ENCODE measurements at regions not wholly inside any gene's neighbourhood (a gene's known extent, or its start where the extent isn't known, plus 50 kb on each side); places are given as distances from the start of the nearest gene placed in this dataset.

GRCh38 chr2:3951131-3951954, 248.0 kb downstream of the DCDC2C start:
- Histone ChIP-seq H3K27ac (ENCODE audit: low read length) (no peak overlapping the region), H3K4me1 (ENCODE audit: insufficient read depth, low read length) (no peaks in the 10 kb centered on the region), H4K20me1 (ENCODE audit: insufficient read depth, low read length) (no peaks in the 10 kb centered on the region), H3K4me3 (ENCODE audit: low read depth in 1 of 2, low read length in 2 of 2) (no peak overlapping the region), H3K79me2 (ENCODE audit: insufficient read depth, low read length) (no peaks in the 10 kb centered on the region), H3K9me3 (ENCODE audit: insufficient read depth, low read length, severe bottlenecking) (peaks cover 9% of the 10 kb centered on the region), H3K9ac (ENCODE audit: low read depth, low read length) (no peak overlapping the region), H2AFZ (ENCODE audit: low read depth, low read length) (no peak overlapping the region), H3K27me3 (ENCODE audit: insufficient read depth, low read length, poor library complexity) (no peaks in the 10 kb centered on the region), H3K4me2 (ENCODE audit: insufficient read depth, low read length) (no peak overlapping the region), H3K36me3 (ENCODE audit: insufficient read depth, low read length) (no peaks in the 10 kb centered on the region)
- TF ChIP-seq EZH2 (IDR thresholded peaks at IDR 0.05; ENCODE audit: borderline replicate concordance, low read depth, low read length, severe bottlenecking), result no peak
- TF ChIP-seq, protein P1, sequence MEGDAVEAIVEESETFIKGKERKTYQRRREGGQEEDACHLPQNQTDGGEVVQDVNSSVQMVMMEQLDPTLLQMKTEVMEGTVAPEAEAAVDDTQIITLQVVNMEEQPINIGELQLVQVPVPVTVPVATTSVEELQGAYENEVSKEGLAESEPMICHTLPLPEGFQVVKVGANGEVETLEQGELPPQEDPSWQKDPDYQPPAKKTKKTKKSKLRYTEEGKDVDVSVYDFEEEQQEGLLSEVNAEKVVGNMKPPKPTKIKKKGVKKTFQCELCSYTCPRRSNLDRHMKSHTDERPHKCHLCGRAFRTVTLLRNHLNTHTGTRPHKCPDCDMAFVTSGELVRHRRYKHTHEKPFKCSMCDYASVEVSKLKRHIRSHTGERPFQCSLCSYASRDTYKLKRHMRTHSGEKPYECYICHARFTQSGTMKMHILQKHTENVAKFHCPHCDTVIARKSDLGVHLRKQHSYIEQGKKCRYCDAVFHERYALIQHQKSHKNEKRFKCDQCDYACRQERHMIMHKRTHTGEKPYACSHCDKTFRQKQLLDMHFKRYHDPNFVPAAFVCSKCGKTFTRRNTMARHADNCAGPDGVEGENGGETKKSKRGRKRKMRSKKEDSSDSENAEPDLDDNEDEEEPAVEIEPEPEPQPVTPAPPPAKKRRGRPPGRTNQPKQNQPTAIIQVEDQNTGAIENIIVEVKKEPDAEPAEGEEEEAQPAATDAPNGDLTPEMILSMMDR (IDR thresholded peaks at IDR 0.05; ENCODE audit: borderline replicate concordance, extremely low read depth, low read length, poor library complexity, severe bottlenecking), result no peak
- DNase-seq, result no peak
- no peak for ATAC-seq (ENCODE audit: insufficient read depth, low read depth)

DNA sequence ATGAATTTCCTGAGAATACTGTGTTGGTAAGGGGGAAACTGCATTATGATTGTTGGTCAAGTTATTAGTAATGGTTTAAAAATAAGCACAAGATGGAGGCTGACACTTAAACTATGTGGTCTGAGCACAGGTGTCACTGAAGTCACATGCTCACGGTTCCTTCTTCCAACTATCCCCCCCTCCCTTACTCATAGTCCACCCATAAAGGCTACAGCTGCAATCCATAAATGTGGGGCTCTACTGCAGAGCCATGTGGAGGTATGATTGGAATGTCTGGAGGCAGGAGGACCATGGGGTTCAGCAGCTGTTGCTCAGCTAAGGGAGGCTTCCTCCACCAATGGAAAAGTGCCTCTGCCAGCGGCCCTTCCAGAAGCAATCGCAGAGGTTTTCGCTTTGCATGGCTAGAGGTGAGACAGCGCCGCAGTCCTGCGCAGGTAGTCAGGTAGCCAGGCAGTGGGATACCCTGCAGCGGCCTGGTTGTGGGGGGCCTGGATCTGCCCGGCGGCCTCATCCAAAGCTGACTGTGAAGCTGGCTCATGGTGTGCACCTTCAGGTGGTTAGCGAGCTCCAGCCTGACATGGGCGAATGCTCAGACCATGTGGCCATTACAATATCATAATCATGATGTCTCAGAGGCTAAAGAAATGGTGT, 249.6 kb downstream of the DCDC2C start:
- H3K27me3 ChIP-seq (ENCODE audit: insufficient read depth, low read length, poor library complexity), result no peaks in the 10 kb centered on the region
- no peak for DNase-seq

DNA sequence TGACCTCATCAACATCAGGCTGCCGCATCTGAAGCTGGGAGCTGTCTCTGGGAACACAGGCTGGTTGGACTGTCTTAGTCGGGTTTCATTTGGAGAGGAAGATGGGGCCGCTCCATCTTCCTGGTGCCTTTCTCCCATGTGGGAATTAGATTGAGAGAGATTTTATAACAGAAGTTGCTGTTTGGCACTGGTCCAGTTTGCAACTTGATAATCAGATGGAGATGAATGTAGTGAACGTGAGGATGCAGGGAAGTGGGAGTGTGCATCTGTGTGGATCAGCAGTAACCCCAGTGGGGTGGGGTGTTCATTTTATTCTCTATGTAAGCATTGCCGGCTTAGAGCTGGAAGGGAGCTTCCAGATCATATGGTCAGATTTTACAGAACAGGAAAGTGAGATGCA, 250.9 kb downstream of the DCDC2C start:
- DNase-seq (no peak), ATAC-seq (ENCODE audit: insufficient read depth, low read depth) (no peak)
- H3K79me2 ChIP-seq (ENCODE audit: insufficient read depth, low read length), result no peaks in the 10 kb centered on the region
- H3K36me3 ChIP-seq (ENCODE audit: insufficient read depth, low read length), result no peaks in the 10 kb centered on the region
- H4K20me1 ChIP-seq (ENCODE audit: insufficient read depth, low read length), result no peaks in the 10 kb centered on the region
- no peak overlapping the region for H3K4me3 ChIP-seq (ENCODE audit: low read depth in 1 of 2, low read length in 2 of 2)
- no peak overlapping the region for H3K9ac ChIP-seq (ENCODE audit: low read depth, low read length)
- no peaks in the 10 kb centered on the region for H3K4me1 ChIP-seq (ENCODE audit: insufficient read depth, low read length)
- H3K27ac ChIP-seq (ENCODE audit: low read length), result no peak overlapping the region
- no peak overlapping the region for H3K4me2 ChIP-seq (ENCODE audit: insufficient read depth, low read length)
- no peaks in the 10 kb centered on the region for H3K27me3 ChIP-seq (ENCODE audit: insufficient read depth, low read length, poor library complexity)
- peaks cover 9% of the 10 kb centered on the region for H3K9me3 ChIP-seq (ENCODE audit: insufficient read depth, low read length, severe bottlenecking)
- H2AFZ ChIP-seq (ENCODE audit: low read depth, low read length), result no peak overlapping the region
- TF ChIP-seq, protein P1 (IDR thresholded peaks at IDR 0.05; ENCODE audit: borderline replicate concordance, extremely low read depth, low read length, poor library complexity, severe bottlenecking), result no peak

More for the DNA sequence above, 249.6 kb downstream of the DCDC2C start:
- Histone ChIP-seq H4K20me1 (ENCODE audit: insufficient read depth, low read length) (no peaks in the 10 kb centered on the region), H3K4me3 (ENCODE audit: low read depth in 1 of 2, low read length in 2 of 2) (no peak overlapping the region), H3K9ac (ENCODE audit: low read depth, low read length) (no peak overlapping the region), H3K4me1 (ENCODE audit: insufficient read depth, low read length) (no peaks in the 10 kb centered on the region), H2AFZ (ENCODE audit: low read depth, low read length) (no peak overlapping the region), H3K79me2 (ENCODE audit: insufficient read depth, low read length) (no peaks in the 10 kb centered on the region), H3K4me2 (ENCODE audit: insufficient read depth, low read length) (no peak overlapping the region), H3K27ac (ENCODE audit: low read length) (no peak overlapping the region), H3K36me3 (ENCODE audit: insufficient read depth, low read length) (no peaks in the 10 kb centered on the region), H3K9me3 (ENCODE audit: insufficient read depth, low read length, severe bottlenecking) (peaks cover 9% of the 10 kb centered on the region)
- no peak for ATAC-seq (ENCODE audit: insufficient read depth, low read depth)
- TF ChIP-seq EZH2 (IDR thresholded peaks at IDR 0.05; ENCODE audit: borderline replicate concordance, low read depth, low read length, severe bottlenecking), result no peak
- TF ChIP-seq, protein P1 (IDR thresholded peaks at IDR 0.05; ENCODE audit: borderline replicate concordance, extremely low read depth, low read length, poor library complexity, severe bottlenecking), result no peak

Data from DND-41 (cell line).